Lower leg skin (tissue), 4 donors: ENCODE measurements at regions not wholly inside any gene's neighbourhood (a gene's known extent, or its start where the extent isn't known, plus 50 kb on each side); places are given as distances from the start of the nearest gene placed in this dataset.

Experiments used
- DNase-seq, 2 donors: peaks; one replicate each; pipeline ENCODE4 v3.0.0-alpha.2; 2019; ENCODE audit warnings: low spot score in 2 of 2
- H3K4me3 ChIP-seq: fragments of 200-600 bp; sonication (generic); 2 replicates; pipeline ENCODE4 v1.5.1; 2017; ENCODE audit warnings: mild to moderate bottlenecking, low read depth; ENCODE audit not compliant: poor library complexity, severe bottlenecking
- CTCF ChIP-seq, 3 donors: fragments of 450-650 bp; IDR thresholded peaks; one replicate each; pipeline ENCODE4 v1.5.1; 2016; ENCODE audit warnings: antibody characterized with exemption in 3 of 3, mild to moderate bottlenecking in 3 of 3, moderate library complexity in 2 of 3
- POLR2A ChIP-seq, 2 donors: fragments of 450-650 bp; IDR thresholded peaks; one replicate each; pipeline ENCODE4 v1.6.1; 2016 to 2017; ENCODE audit warnings: antibody characterized with exemption in 2 of 2, mild to moderate bottlenecking in 1 of 2, moderate library complexity in 1 of 2
- WGBS, 2 donors: methylation state at CpG; one replicate each; pipeline ENCODE4 v1.1.5; 2018; 5-methylcytosine and 5-hydroxymethylcytosine counted together
- intact Hi-C: fragments of 100-400 bp; cut with DNase I; formaldehyde crosslinking; loops from one replicate; pipeline ENCODE4 v1.15.0; 2023; ENCODE audit warnings: low total_unique reads

DNA sequence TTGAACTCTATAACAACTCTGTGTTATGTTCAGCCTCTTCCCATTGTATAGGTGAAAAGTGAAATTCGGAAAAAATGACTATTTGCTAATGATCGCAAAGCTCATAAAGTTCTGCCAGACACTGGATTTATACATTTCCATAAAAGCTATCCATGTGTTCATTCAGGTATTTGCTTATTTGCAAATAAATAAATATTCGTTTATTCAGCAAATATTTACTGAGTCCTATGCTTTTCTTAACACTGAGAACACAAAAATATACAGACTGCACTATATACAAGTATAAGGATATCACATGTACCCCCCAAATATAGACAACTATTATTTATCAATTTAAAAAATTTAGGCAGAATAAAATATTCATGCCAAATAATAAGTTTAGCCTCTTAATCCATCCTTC is 63.2 kb upstream of the ATP8B1 start:
- no peak for DNase-seq
- intact Hi-C loops: no loop called here
- no peak for TF ChIP-seq POLR2A (IDR thresholded peaks at IDR 0.05)
- TF ChIP-seq CTCF (IDR thresholded peaks at IDR 0.05): no peak
- no peak overlapping the region for H3K4me3 ChIP-seq
- 64 to 94% methylated on average over 3 of the region's 3 CpGs for WGBS, 2 donors

DNA sequence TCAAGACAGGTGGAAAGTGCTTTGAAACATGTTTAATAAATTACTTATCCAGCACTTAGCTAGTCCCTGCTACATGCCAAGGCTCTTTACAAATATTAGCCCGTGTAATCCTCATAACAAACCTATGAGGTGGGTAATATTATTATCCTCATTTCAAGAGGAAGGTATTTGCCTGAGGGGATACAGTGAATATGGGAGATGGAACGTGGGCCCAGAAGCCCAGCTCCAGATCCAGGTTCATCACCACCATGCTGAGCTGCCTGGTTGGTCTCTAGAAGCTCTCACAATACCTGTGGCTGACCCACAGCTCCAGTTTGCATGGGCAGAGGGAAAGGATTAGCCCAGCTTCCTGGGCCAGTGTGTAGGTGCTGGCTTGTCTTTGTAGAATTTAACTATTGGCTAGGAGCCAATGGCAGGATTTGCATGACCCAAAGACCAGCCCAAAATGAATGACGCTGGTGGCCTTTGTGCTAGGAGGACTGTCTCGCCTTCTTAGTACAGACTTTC is 61.6 kb upstream of the ATP8B1 start:
- no peak for DNase-seq
- H3K4me3 ChIP-seq: no peak overlapping the region
- 79 to 80% methylated on average over 4 of the region's 4 CpGs for WGBS, 2 donors
- intact Hi-C loops: no loop called here
- no peak for TF ChIP-seq POLR2A (IDR thresholded peaks at IDR 0.05)
- no peak for TF ChIP-seq CTCF (IDR thresholded peaks at IDR 0.05)

- 82 to 83% methylated on average over 2 of the region's 2 CpGs for WGBS, 2 donors
- no peak for TF ChIP-seq CTCF (IDR thresholded peaks at IDR 0.05)
- TF ChIP-seq POLR2A (IDR thresholded peaks at IDR 0.05): no peak
- intact Hi-C loops: no loop called here
- no peak for DNase-seq
- H3K4me3 ChIP-seq: no peak overlapping the region
These were observed 60.6 kb upstream of the ATP8B1 start for GRCh38 chr18:57863706-57864105.

DNA sequence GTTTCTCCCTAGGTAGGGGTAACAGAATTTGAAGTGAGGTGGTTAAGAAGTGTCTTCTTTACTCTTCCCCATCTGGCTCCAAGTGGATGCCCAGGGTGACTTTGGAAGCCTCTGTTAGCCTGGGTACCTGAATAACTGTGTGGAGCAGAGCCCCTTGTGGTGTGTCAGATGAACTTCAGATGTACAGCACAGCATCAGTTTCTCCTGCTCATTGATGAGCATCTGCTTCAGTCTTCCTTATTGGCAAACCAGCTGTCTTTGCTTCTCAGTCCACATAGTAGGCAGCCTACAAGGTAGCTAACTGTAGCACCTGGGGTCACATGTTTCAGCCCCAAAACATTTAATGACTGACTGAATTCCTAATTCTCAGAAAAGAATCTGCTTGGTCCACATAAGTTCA is 56.2 kb upstream of the ATP8B1 start:
- no peak overlapping the region for H3K4me3 ChIP-seq
- TF ChIP-seq CTCF (IDR thresholded peaks at IDR 0.05) (no peak), POLR2A (IDR thresholded peaks at IDR 0.05) (no peak)
- DNase-seq: no peak
- intact Hi-C loops: no loop called here

- WGBS, 2 donors: 76 to 77% methylated on average over 9 of the region's 9 CpGs
- no peak overlapping the region for H3K4me3 ChIP-seq
- TF ChIP-seq POLR2A (IDR thresholded peaks at IDR 0.05) (no peak), CTCF (IDR thresholded peaks at IDR 0.05) (no peak)
- no peak for DNase-seq
- intact Hi-C loops: no loop called here
These were observed 53.6 kb upstream of the ATP8B1 start for GRCh38 chr18:57856557-57857280.

DNA sequence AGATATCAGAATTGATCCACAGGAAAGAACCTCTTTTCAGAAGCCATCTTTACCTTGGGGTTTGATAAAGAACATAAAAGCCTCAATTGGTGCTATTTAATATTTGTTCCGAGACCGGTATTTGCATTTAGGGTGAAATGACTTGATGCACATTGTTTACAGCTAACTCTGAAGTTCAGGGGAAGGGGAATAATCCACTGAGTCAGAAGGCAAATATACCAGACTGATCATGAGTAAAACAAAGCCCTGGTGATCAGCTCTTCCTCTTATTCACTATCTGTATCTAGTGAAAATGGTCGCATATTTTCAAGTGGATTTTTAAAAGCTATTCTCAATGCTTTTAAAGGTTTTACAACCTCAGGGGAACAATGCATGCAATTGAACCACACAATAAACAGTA is 53.0 kb upstream of the ATP8B1 start:
- 86 to 92% methylated on average over 3 of the region's 3 CpGs for WGBS, 2 donors
- intact Hi-C loops: no loop called here
- TF ChIP-seq POLR2A (IDR thresholded peaks at IDR 0.05) (no peak), CTCF (IDR thresholded peaks at IDR 0.05) (no peak)
- no peak for DNase-seq
- no peak overlapping the region for H3K4me3 ChIP-seq
